ENCODE measurements at regions not wholly inside any gene's neighbourhood (a gene's known extent, or its start where the extent isn't known, plus 50 kb on each side); places are given as distances from the start of the nearest gene placed in this dataset.

DNA sequence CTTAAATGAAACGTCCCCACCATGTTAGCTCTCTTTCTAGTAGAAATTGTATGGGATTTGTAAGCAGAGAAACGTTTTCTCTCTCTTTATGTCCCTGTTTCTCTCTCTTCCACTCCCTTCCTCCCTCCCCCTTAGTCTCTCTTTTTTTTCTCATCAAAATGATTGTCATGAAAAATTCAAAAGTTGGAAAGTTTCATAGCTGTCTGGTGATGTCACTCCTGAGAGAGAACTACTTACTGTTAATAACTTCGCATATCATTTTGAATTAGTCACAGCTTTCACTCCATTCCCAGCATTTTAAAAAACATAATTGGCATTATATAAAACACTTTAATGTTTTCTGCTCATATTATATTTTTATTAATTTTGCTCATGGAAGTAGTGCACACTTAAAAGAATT lies 331.1 kb downstream of the C3orf38 start:
- intact Hi-C loops (cut with micrococcal nuclease) (no loop called here), in situ Hi-C loops (cut with MboI; ENCODE audit: low sequenced_read_pairs) (no loop called here), dilution Hi-C loops (cut with HindIII; ENCODE audit: low sequenced_read_pairs, unreplicated experiment) (no loop called here)
- Histone ChIP-seq H3K4ac (ENCODE audit: low read depth, low read length) (no peak overlapping the region), H2AFZ (replicated peaks; ENCODE audit: low read length, poor library complexity) (no peak overlapping the region), H3K4me1 (ENCODE audit: control insufficient read depth, insufficient read depth, low read length) (no peaks in the 10 kb centered on the region), H3K4me3 (ENCODE audit: insufficient read depth, low read depth, low read length) (no peak overlapping the region), H4K5ac (ENCODE audit: low read depth, low read length) (no peak overlapping the region), H2BK15ac (ENCODE audit: low read depth, low read length) (no peak overlapping the region), H3K27me3 (ENCODE audit: control insufficient read depth, insufficient read depth, low read length) (no peaks in the 10 kb centered on the region), H3K4me2 (ENCODE audit: low read depth, low read length) (no peak overlapping the region), H3K27ac (ENCODE audit: insufficient read depth, low read length) (no peak overlapping the region), H3K56ac (ENCODE audit: extremely low read depth, insufficient read depth, low read length) (no peak overlapping the region), H3K9ac (ENCODE audit: low read depth, low read length) (no peak overlapping the region), H3K9me1 (ENCODE audit: insufficient read depth, low read length) (no peaks in the 10 kb centered on the region), H2AK9ac (replicated peaks; ENCODE audit: low read depth, low read length, poor library complexity) (no peak overlapping the region), H3K14ac (replicated peaks; ENCODE audit: low read depth, low read length) (no peak overlapping the region), H3K36me3 (ENCODE audit: control insufficient read depth, insufficient read depth, low read length) (no peaks in the 10 kb centered on the region), H4K8ac (ENCODE audit: low read depth in 2 of 2, low read length in 2 of 2) (no peak overlapping the region), H4K20me1 (ENCODE audit: insufficient read depth, low read length) (no peaks in the 10 kb centered on the region), H2BK5ac (ENCODE audit: low read depth, low read length, poor library complexity, severe bottlenecking) (no peak overlapping the region), H3K79me1 (ENCODE audit: low read depth in 1 of 2, low read length in 2 of 2) (no peaks in the 10 kb centered on the region), H2AK5ac (ENCODE audit: low read depth, low read length) (no peak overlapping the region), H4K91ac (ENCODE audit: insufficient read depth, low read depth, low read length) (no peak overlapping the region), H2BK20ac (ENCODE audit: low read depth, low read length) (no peak overlapping the region), H3K18ac (ENCODE audit: low read depth, low read length) (no peak overlapping the region), H3K9me3 (ENCODE audit: control insufficient read depth, insufficient read depth, low read length) (no peaks in the 10 kb centered on the region), H3K23ac (ENCODE audit: low read depth, low read length) (no peak overlapping the region), H2BK120ac (ENCODE audit: low read depth, low read length) (no peak overlapping the region)
- ChIA-PET CTCF (interaction anchor here (0.6 kb wide), 1 partner anchor 50 kb away, joined by 3 read pairs; no protein-coding TSS in a partner anchor), POLR2A (ENCODE audit: unreplicated experiment) (no interaction called here)
- no TSS peak for BruUV-seq (replicated peaks)
- ATAC-seq (ENCODE audit: low read depth) = no peak
- DNase-seq = no peak
- no peak for TF ChIP-seq RFX5 (IDR thresholded peaks at IDR 0.05; ENCODE audit: low read depth, low read length)
- TF ChIP-seq NFE2L2 (IDR thresholded peaks at IDR 0.05; ENCODE audit: low read depth, low read length) = no peak
- no CpG with 5 or more reads among the region's 3 CpGs for WGBS, 2 experiments (ENCODE audit: extremely low coverage in 2 of 2, insufficient read length in 1 of 2)

Data from IMR-90 (cell line).